ENCODE measurements at regions not wholly inside any gene's neighbourhood (a gene's known extent, or its start where the extent isn't known, plus 50 kb on each side); places are given as distances from the start of the nearest gene placed in this dataset.
"Not testable (repeated sequence)": the region's sequence is repeated elsewhere in the genome, so short reads cannot be mapped to it uniquely, and the experiment has no call there.

- no peaks in the 10 kb centered on the region for H3K4me1 Mint-ChIP-seq (ENCODE audit: low read depth)
- no peaks in the 10 kb centered on the region for H3K36me3 Mint-ChIP-seq (ENCODE audit: insufficient read depth in 2 of 2)
- ATAC-seq (replicated peaks in 1 of 2) (no peak), DNase-seq (no peak)
- peaks cover 0 to 2% of the 10 kb centered on the region in 2 donors for H3K9me3 Mint-ChIP-seq
- H3K4me3 Mint-ChIP-seq, result no peak overlapping the region
- no peaks in the 10 kb centered on the region for H3K27me3 Mint-ChIP-seq (ENCODE audit: low read depth)
- no peak overlapping the region for H3K27ac Mint-ChIP-seq
Observed at GRCh38 chr5:126129431-126129830, 293.8 kb upstream of the GRAMD2B start.

DNA sequence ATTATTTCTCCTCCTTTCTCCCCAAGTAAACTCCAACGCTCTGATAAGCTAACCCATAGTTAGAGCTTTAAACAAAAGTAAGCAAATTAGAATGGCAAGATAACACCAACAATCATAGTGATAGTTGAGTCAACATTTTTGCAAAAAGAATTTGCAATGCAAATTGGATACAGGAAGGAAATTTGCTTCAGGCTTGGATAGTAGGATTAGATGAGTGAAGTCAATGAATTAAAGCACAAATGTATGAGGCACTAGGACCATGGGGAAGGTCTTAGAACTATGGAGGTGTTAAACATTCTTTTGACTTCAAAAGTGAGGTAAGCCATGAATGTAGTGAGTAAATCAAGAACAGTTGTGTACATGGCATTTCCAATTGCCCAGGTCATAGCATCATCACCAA lies 289.8 kb upstream of the GRAMD2B start:
- Mint-ChIP-seq H3K4me1 (ENCODE audit: low read depth) (no peaks in the 10 kb centered on the region), H3K4me3 (no peak overlapping the region), H3K27ac (no peak overlapping the region), H3K27me3 (ENCODE audit: low read depth) (no peaks in the 10 kb centered on the region), H3K36me3 (ENCODE audit: insufficient read depth in 2 of 2) (no peaks in the 10 kb centered on the region), H3K9me3 (peaks cover 0 to 3% of the 10 kb centered on the region in 2 donors)
- ATAC-seq (replicated peaks in 1 of 2), result no peak
- no peak for DNase-seq

- Mint-ChIP-seq H3K36me3 (ENCODE audit: insufficient read depth in 2 of 2) (no peaks in the 10 kb centered on the region), H3K27ac (no peak overlapping the region), H3K4me3 (no peak overlapping the region), H3K4me1 (ENCODE audit: low read depth) (no peaks in the 10 kb centered on the region), H3K27me3 (ENCODE audit: low read depth) (no peaks in the 10 kb centered on the region), H3K9me3 (peaks cover 0 to 1% of the 10 kb centered on the region in 2 donors)
- ATAC-seq (replicated peaks in 1 of 2) (no peak), DNase-seq (no peak)
Observed at GRCh38 chr5:126137891-126138280, 285.3 kb upstream of the GRAMD2B start.

DNA sequence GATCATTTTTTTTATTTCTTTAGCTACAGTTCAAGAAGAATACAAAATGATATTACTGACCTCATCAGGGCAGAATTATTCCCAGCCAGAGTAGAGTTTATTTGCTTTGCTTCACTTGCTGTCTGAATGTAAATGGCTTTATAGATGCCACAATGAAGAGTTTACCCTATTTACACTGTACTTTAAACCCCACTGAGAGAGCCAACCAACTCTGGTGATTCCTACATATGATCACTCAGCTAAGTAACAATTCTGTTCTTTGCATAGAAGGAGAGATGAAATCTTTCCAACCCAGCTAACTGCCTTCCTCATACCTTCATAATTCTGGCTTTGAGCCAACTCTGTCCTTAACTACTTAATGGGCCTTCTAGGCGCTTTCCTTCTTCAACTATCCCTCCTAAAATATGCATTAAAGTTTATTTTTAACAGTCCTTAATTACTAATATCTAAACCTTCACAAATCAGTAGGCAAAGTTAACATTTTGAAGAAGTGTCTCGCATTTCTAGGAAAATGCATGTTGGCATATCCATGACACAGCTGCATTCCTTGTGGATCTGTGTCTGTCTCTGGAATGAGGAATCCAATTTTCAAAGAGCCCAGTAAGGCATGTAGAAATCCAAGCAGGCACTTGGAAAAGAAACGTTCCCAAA lies 284.8 kb upstream of the GRAMD2B start:
- H3K4me3 Mint-ChIP-seq, result no peak overlapping the region
- H3K36me3 Mint-ChIP-seq (ENCODE audit: insufficient read depth in 2 of 2), result no peaks in the 10 kb centered on the region
- ATAC-seq (replicated peaks in 1 of 2) (no peak), DNase-seq (no peak)
- peaks cover 0 to 1% of the 10 kb centered on the region in 2 donors for H3K9me3 Mint-ChIP-seq
- H3K27me3 Mint-ChIP-seq (ENCODE audit: low read depth), result no peaks in the 10 kb centered on the region
- no peaks in the 10 kb centered on the region for H3K4me1 Mint-ChIP-seq (ENCODE audit: low read depth)
- H3K27ac Mint-ChIP-seq, result no peak overlapping the region

- DNase-seq (no peak), ATAC-seq (replicated peaks in 1 of 2) (no peak)
- Mint-ChIP-seq H3K27me3 (ENCODE audit: low read depth) (no peaks in the 10 kb centered on the region), H3K4me3 (no peak overlapping the region), H3K36me3 (ENCODE audit: insufficient read depth in 2 of 2) (no peaks in the 10 kb centered on the region), H3K27ac (no peak overlapping the region), H3K4me1 (ENCODE audit: low read depth) (no peaks in the 10 kb centered on the region), H3K9me3 (peaks cover 0 to 1% of the 10 kb centered on the region in 2 donors)
Observed at GRCh38 chr5:126139086-126139485, 284.1 kb upstream of the GRAMD2B start.

DNA sequence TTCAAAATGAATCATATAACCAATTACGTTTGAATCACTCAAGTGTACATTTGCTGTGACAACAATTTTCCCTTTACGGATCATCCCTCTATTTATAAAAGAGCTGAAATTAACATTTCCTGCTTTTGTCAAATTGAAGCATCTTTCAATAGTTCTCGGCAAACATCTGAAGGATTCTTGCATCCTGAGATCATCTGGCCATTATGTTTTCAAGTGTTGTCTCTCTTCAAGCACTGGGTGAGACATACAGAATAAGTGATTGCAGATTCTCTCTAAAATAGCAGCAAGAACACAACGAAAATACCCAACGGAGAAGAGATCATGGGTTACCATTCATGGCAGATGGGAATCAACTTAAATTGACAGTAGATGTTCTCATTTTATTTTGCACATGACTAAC lies 283.4 kb upstream of the GRAMD2B start:
- ATAC-seq (replicated peaks in 1 of 2) (no peak), DNase-seq (no peak)
- no peak overlapping the region for H3K27ac Mint-ChIP-seq
- H3K36me3 Mint-ChIP-seq (ENCODE audit: insufficient read depth in 2 of 2), result no peaks in the 10 kb centered on the region
- H3K4me1 Mint-ChIP-seq (ENCODE audit: low read depth), result no peaks in the 10 kb centered on the region
- H3K9me3 Mint-ChIP-seq, result peaks cover 0 to 1% of the 10 kb centered on the region in 2 donors
- H3K27me3 Mint-ChIP-seq (ENCODE audit: low read depth), result no peaks in the 10 kb centered on the region
- H3K4me3 Mint-ChIP-seq, result no peak overlapping the region

- DNase-seq (no peak), ATAC-seq (replicated peaks in 1 of 2) (no peak)
- Mint-ChIP-seq H3K4me1 (ENCODE audit: low read depth) (no peaks in the 10 kb centered on the region), H3K9me3 (no peaks in the 10 kb centered on the region), H3K36me3 (ENCODE audit: insufficient read depth in 2 of 2) (no peaks in the 10 kb centered on the region), H3K4me3 (no peak overlapping the region), H3K27ac (no peak overlapping the region), H3K27me3 (ENCODE audit: low read depth) (no peaks in the 10 kb centered on the region)
Observed at GRCh38 chr5:126143622-126144021, 279.6 kb upstream of the GRAMD2B start.

DNA sequence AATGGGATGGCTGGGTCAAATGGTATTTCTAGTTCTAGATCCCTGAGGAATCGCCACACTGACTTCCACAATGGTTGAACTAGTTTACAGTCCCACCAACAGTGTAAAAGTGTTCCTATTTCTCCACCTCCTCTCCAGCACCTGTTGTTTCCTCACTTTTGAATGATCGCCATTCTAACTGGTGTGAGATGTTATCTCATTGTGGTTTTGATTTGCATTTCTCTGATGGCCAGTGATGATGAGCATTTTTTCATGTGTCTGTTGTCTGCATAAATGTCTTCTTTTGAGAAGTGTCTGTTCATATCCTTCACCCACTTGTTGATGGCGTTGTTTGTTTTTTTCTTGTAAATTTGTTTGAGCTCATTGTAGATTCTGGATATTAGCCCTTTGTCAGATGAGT lies 272.9 kb upstream of the GRAMD2B start:
- H3K9me3 Mint-ChIP-seq; DNase-seq; ATAC-seq (replicated peaks in 1 of 2); H3K4me1 Mint-ChIP-seq (ENCODE audit: low read depth); H3K27ac Mint-ChIP-seq; H3K4me3 Mint-ChIP-seq; H3K27me3 Mint-ChIP-seq (ENCODE audit: low read depth); H3K36me3 Mint-ChIP-seq (ENCODE audit: insufficient read depth in 2 of 2): not testable (repeated sequence)

DNA sequence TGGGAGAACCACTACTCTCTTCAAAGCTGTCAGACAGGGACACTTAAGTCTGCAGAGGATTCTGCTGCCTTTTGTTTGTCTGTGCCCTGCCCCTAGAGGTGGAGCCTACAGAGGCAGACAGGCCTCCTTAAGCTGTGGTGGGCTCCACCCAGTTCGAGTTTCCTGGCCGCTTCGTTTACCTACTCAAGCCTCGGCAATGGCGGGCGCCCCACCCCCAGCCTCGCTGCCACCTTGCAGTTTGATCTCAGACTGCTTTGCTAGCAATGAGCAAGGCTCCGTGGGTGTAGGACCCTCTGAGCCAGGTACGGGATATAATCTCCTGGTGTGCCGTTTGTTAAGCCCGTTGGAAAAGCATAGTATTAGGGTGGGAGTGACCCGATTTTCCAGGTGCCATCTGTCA lies 267.9 kb upstream of the GRAMD2B start:
- H3K36me3 Mint-ChIP-seq (ENCODE audit: insufficient read depth in 2 of 2); H3K4me3 Mint-ChIP-seq; H3K27me3 Mint-ChIP-seq (ENCODE audit: low read depth); ATAC-seq (replicated peaks in 1 of 2); H3K27ac Mint-ChIP-seq; H3K4me1 Mint-ChIP-seq (ENCODE audit: low read depth); DNase-seq: not testable (repeated sequence)
- H3K9me3 Mint-ChIP-seq, result peaks cover 10 to 13% of the 10 kb centered on the region in 2 donors

GRCh38 chr5:126166368-126166767 lies 256.8 kb upstream of the GRAMD2B start:
- no peaks in the 10 kb centered on the region for H3K36me3 Mint-ChIP-seq (ENCODE audit: insufficient read depth in 2 of 2)
- H3K4me3 Mint-ChIP-seq, result no peak overlapping the region
- DNase-seq (no peak), ATAC-seq (replicated peaks in 1 of 2) (no peak)
- H3K9me3 Mint-ChIP-seq, result peaks cover 11 to 12% of the 10 kb centered on the region in 2 donors
- H3K4me1 Mint-ChIP-seq (ENCODE audit: low read depth), result no peaks in the 10 kb centered on the region
- no peak overlapping the region for H3K27ac Mint-ChIP-seq
- no peaks in the 10 kb centered on the region for H3K27me3 Mint-ChIP-seq (ENCODE audit: low read depth)

DNA sequence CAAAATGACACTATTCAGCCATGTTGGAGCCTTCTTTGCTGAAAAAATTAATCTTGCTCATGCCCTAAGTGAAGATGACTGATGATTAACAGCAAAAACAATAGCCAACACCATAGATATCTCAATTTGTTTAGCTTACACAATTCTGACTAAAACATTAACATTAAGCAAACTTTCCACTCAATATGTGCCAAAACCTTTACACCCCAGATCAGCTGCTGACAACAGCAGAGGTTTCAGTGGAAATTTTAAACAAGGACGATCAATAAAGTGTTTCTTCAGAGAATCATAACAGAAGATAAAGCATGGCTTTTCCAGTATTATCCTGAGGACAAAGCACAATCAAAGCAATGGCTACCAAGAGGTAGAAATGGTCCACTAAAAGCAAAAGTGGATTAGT lies 254.4 kb upstream of the GRAMD2B start:
- Mint-ChIP-seq H3K27me3 (ENCODE audit: low read depth) (no peaks in the 10 kb centered on the region), H3K27ac (no peak overlapping the region), H3K4me3 (no peak overlapping the region), H3K36me3 (ENCODE audit: insufficient read depth in 2 of 2) (no peaks in the 10 kb centered on the region), H3K4me1 (ENCODE audit: low read depth) (no peaks in the 10 kb centered on the region), H3K9me3 (peaks cover 15 to 17% of the 10 kb centered on the region in 2 donors)
- ATAC-seq (replicated peaks in 1 of 2) (no peak), DNase-seq (no peak)

DNA sequence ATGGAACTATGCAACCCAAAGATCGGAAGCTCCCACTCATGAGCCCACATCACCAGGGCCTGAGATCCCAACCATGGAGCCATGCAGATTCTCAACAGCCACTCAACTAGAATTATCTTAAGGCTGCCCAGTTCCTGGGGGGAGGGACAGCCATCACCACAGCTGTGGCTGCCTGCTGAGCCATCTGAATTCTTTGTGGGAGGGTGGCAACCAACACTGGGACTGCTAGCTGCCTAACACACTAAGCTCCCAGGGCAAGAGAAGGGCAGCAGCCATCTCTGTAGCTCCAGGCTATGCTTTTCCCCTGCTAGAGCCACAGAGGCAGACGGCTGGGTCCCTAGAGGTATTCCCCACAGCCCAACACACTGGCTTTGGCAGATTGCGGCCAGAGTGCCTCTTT lies 251.3 kb upstream of the GRAMD2B start:
- peaks cover 19 to 21% of the 10 kb centered on the region in 2 donors for H3K9me3 Mint-ChIP-seq
- no peak for DNase-seq
- no peak for ATAC-seq (replicated peaks in 1 of 2)
- H3K4me3 Mint-ChIP-seq, result no peak overlapping the region
- no peaks in the 10 kb centered on the region for H3K36me3 Mint-ChIP-seq (ENCODE audit: insufficient read depth in 2 of 2)
- no peak overlapping the region for H3K27ac Mint-ChIP-seq
- H3K4me1 Mint-ChIP-seq (ENCODE audit: low read depth), result no peaks in the 10 kb centered on the region
- no peaks in the 10 kb centered on the region for H3K27me3 Mint-ChIP-seq (ENCODE audit: low read depth)

DNA sequence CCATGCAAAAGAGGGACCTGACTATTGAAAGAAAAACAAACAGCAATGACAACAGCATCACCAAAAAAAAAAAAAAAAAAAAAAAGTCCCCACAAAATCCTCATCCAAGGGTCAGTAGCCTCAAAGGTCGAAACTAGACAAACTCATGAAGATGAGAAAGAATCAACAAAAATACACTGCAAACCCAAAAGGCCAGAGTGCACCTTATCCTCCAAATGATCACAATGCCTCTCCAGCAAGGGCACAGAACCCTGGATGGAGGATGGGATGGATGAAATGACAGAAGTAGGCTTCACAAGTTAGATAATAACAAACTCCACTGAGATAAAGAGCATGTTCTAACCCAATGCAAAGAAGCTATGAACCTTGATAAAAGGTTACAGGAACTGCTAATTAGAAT lies 250.4 kb upstream of the GRAMD2B start:
- H3K4me3 Mint-ChIP-seq, result no peak overlapping the region
- H3K4me1 Mint-ChIP-seq (ENCODE audit: low read depth), result no peaks in the 10 kb centered on the region
- DNase-seq (no peak), ATAC-seq (replicated peaks in 1 of 2) (no peak)
- H3K27ac Mint-ChIP-seq, result no peak overlapping the region
- no peaks in the 10 kb centered on the region for H3K36me3 Mint-ChIP-seq (ENCODE audit: insufficient read depth in 2 of 2)
- peaks cover 17 to 19% of the 10 kb centered on the region in 2 donors for H3K9me3 Mint-ChIP-seq
- H3K27me3 Mint-ChIP-seq (ENCODE audit: low read depth), result no peaks in the 10 kb centered on the region

DNA sequence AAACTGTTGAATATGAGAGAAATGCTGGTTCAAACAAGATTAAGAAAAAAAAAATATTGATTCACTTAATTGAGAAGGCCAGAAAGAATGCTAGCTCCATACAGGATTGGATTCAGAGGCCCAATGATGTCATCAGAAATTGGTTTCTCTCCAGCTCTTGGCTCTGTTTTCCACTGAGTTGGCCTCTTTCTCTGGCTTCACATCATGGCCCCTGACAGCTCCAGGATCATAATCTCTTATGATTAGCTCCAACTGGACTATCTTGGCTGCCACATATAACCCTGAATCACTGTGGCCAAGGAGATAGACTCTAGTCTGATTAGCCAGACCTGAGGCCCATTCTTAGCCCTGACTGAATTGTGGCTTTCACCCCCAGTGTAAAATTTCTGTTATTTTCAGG lies 244.7 kb upstream of the GRAMD2B start:
- no peak for ATAC-seq (replicated peaks in 1 of 2)
- H3K4me3 Mint-ChIP-seq, result no peak overlapping the region
- H3K27me3 Mint-ChIP-seq (ENCODE audit: low read depth), result no peaks in the 10 kb centered on the region

More for the DNA sequence above, 244.7 kb upstream of the GRAMD2B start:
- peaks cover 8 to 17% of the 10 kb centered on the region in 2 donors for H3K9me3 Mint-ChIP-seq
- H3K36me3 Mint-ChIP-seq (ENCODE audit: insufficient read depth in 2 of 2), result no peaks in the 10 kb centered on the region
- no peaks in the 10 kb centered on the region for H3K4me1 Mint-ChIP-seq (ENCODE audit: low read depth)
- DNase-seq, result no peak
- H3K27ac Mint-ChIP-seq, result no peak overlapping the region
